ENCODE measurements at regions not wholly inside any gene's neighbourhood (a gene's known extent, or its start where the extent isn't known, plus 50 kb on each side); places are given as distances from the start of the nearest gene placed in this dataset.

- no peak for TF ChIP-seq CTCF (IDR thresholded peaks at IDR 0.05; ENCODE audit: low read depth, low read length, missing input control)
- TF ChIP-seq JUND (IDR thresholded peaks at IDR 0.05), result no peak
- TF ChIP-seq TAF1 (conservative IDR thresholded peaks at IDR 0.05), result no peak
- no peak for TF ChIP-seq REST (IDR thresholded peaks at IDR 0.05)
- TF ChIP-seq FOXA1 (IDR thresholded peaks at IDR 0.05), result no peak
- no peak for TF ChIP-seq EGR1 (IDR thresholded peaks at IDR 0.05; ENCODE audit: low read depth in 2 of 2)
- TF ChIP-seq RAD21 (IDR thresholded peaks at IDR 0.05), result no peak
- TF ChIP-seq GABPA (IDR thresholded peaks at IDR 0.05 in 1 of 2, conservative IDR thresholded peaks at IDR 0.05 in 1 of 2), result no peak
Measured at GRCh38 chr1:58119971-58120370, 426.6 kb downstream of the OMA1 start.

Data from liver (tissue), 3 donors.